ENCODE measurements at regions not wholly inside any gene's neighbourhood (a gene's known extent, or its start where the extent isn't known, plus 50 kb on each side); places are given as distances from the start of the nearest gene placed in this dataset.

GRCh38 chr10:56104923-56105322, 256.1 kb downstream of the ZWINT start:
- TF ChIP-seq CTCF (IDR thresholded peaks at IDR 0.05; ENCODE audit: low read depth, low read length, poor library complexity, severe bottlenecking) = no peak
- no peak for TF ChIP-seq EZH2phosphoT487 (IDR thresholded peaks at IDR 0.05; ENCODE audit: borderline replicate concordance, low read length)

Measured in DOHH2 (cell line).